ENCODE measurements at regions not wholly inside any gene's neighbourhood (a gene's known extent, or its start where the extent isn't known, plus 50 kb on each side); places are given as distances from the start of the nearest gene placed in this dataset.

- Mint-ChIP-seq H3K27me3 (ENCODE audit: low read depth) (no peaks in the 10 kb centered on the region), H3K36me3 (ENCODE audit: low read depth) (no peaks in the 10 kb centered on the region), H3K9me3 (peaks cover 2% of the 10 kb centered on the region), H3K4me1 (ENCODE audit: low read depth) (no peaks in the 10 kb centered on the region), H3K27ac (no peak overlapping the region), H3K4me3 (no peak overlapping the region)
- DNase-seq = no peak
- CTCF ChIA-PET = no interaction called here
- intact Hi-C loops (cut with micrococcal nuclease) = no loop called here
These were observed 380.7 kb downstream of the INSC start for GRCh38 chr11:15495462-15495861.

GRCh38 chr11:15497366-15497765 lies 382.6 kb downstream of the INSC start:
- DNase-seq = no peak
- H3K27ac Mint-ChIP-seq = no peak overlapping the region
- H3K4me3 Mint-ChIP-seq = no peak overlapping the region
- intact Hi-C loops (cut with micrococcal nuclease) = no loop called here
- no peaks in the 10 kb centered on the region for H3K4me1 Mint-ChIP-seq (ENCODE audit: low read depth)
- no peaks in the 10 kb centered on the region for H3K36me3 Mint-ChIP-seq (ENCODE audit: low read depth)
- H3K9me3 Mint-ChIP-seq = no peaks in the 10 kb centered on the region
- CTCF ChIA-PET = no interaction called here
- H3K27me3 Mint-ChIP-seq (ENCODE audit: low read depth) = no peaks in the 10 kb centered on the region

DNA sequence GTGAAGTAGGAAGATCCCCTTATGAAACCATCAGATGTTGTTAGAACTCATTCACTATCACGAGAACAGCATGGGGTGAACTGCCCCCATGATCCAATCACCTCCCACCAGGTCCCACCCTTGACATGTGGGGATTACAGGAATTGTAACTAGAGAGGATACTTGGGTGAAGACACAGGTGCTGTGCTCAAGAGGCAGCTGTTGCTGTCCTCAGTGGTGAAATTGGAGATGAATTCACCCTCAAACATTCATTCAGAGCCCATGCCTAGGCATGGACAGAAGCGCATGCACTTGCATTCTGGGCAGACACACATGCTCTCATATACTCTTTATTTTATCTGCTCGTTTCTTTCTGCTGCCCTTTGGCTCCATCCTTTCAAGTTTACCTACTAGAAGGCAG lies 385.0 kb downstream of the INSC start:
- Mint-ChIP-seq H3K36me3 (ENCODE audit: low read depth) (no peaks in the 10 kb centered on the region), H3K9me3 (no peaks in the 10 kb centered on the region), H3K4me1 (ENCODE audit: low read depth) (no peaks in the 10 kb centered on the region), H3K27me3 (ENCODE audit: low read depth) (no peaks in the 10 kb centered on the region), H3K4me3 (no peak overlapping the region), H3K27ac (no peak overlapping the region)
- CTCF ChIA-PET = no interaction called here
- intact Hi-C loops (cut with micrococcal nuclease) = no loop called here
- no peak for DNase-seq

DNA sequence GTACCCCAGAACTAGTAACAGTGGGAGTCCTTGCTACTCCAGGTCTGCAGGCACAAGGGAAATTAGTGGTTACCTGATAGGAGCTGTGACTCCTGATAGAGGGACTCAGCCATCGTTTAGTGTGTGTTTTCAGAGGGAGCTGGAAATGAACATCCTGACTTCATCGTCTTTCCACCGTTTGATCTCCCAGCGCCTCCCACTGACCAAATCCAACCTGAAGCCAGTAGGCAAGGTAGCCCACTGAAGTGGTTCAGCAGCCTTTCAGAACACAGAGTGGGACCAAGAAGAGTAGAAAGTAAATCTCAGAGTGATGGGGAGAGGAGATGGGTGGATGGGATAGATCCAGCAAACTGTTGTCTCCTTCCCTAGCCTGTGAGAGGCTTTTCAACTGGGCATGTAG lies 385.9 kb downstream of the INSC start:
- H3K9me3 Mint-ChIP-seq = no peaks in the 10 kb centered on the region
- no peaks in the 10 kb centered on the region for H3K27me3 Mint-ChIP-seq (ENCODE audit: low read depth)
- no peaks in the 10 kb centered on the region for H3K36me3 Mint-ChIP-seq (ENCODE audit: low read depth)
- CTCF ChIA-PET = interaction anchor here (0.6 kb wide), 1 partner anchor 1285 kb away, joined by 3 read pairs; no protein-coding TSS in a partner anchor
- no peak for DNase-seq
- H3K4me1 Mint-ChIP-seq (ENCODE audit: low read depth) = no peaks in the 10 kb centered on the region
- H3K27ac Mint-ChIP-seq = no peak overlapping the region
- H3K4me3 Mint-ChIP-seq = no peak overlapping the region
- intact Hi-C loops (cut with micrococcal nuclease) = no loop called here

DNA sequence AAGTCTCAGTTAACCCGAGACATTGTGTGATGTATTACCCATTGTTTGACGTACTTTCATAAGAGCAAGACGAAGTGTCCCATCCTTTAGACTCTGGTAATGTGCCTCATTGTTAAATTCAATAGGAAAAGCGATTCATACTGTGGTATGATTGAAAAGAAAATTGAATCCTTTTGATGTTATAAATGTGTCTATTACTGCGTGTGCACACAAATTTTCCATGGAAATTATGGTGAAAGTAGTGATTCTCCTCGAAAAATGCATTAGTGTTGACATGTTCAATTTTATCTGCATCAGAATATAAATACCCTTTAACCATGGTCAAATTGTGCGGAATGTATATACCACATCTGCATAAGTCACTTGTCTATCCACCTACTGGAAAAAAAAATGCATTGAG lies 386.8 kb downstream of the INSC start:
- no peaks in the 10 kb centered on the region for H3K36me3 Mint-ChIP-seq (ENCODE audit: low read depth)
- H3K4me3 Mint-ChIP-seq = no peak overlapping the region
- no peaks in the 10 kb centered on the region for H3K4me1 Mint-ChIP-seq (ENCODE audit: low read depth)
- H3K27ac Mint-ChIP-seq = no peak overlapping the region
- DNase-seq = no peak
- CTCF ChIA-PET = no interaction called here
- intact Hi-C loops (cut with micrococcal nuclease) = no loop called here
- no peaks in the 10 kb centered on the region for H3K9me3 Mint-ChIP-seq
- H3K27me3 Mint-ChIP-seq (ENCODE audit: low read depth) = no peaks in the 10 kb centered on the region

- CTCF ChIA-PET = no interaction called here
- intact Hi-C loops (cut with micrococcal nuclease) = no loop called here
These were observed 390.4 kb downstream of the INSC start for GRCh38 chr11:15505155-15505554.

GRCh38 chr11:15507592-15507991 lies 392.9 kb downstream of the INSC start:
- no peak overlapping the region for H3K27ac Mint-ChIP-seq
- CTCF ChIA-PET = no interaction called here
- no peaks in the 10 kb centered on the region for H3K4me1 Mint-ChIP-seq (ENCODE audit: low read depth)
- H3K36me3 Mint-ChIP-seq (ENCODE audit: low read depth) = peaks cover 2% of the 10 kb centered on the region
- H3K9me3 Mint-ChIP-seq = peaks cover 4% of the 10 kb centered on the region
- DNase-seq = no peak
- H3K27me3 Mint-ChIP-seq (ENCODE audit: low read depth) = no peaks in the 10 kb centered on the region
- intact Hi-C loops (cut with micrococcal nuclease) = no loop called here
- H3K4me3 Mint-ChIP-seq = no peak overlapping the region

More at GRCh38 chr11:15505155-15505554, 390.4 kb downstream of the INSC start:
- Mint-ChIP-seq H3K36me3 (ENCODE audit: low read depth) (peaks cover 2% of the 10 kb centered on the region), H3K4me3 (no peak overlapping the region), H3K27ac (no peak overlapping the region), H3K4me1 (ENCODE audit: low read depth) (no peaks in the 10 kb centered on the region), H3K27me3 (ENCODE audit: low read depth) (no peaks in the 10 kb centered on the region), H3K9me3 (peaks cover 4% of the 10 kb centered on the region)
- no peak for DNase-seq

DNA sequence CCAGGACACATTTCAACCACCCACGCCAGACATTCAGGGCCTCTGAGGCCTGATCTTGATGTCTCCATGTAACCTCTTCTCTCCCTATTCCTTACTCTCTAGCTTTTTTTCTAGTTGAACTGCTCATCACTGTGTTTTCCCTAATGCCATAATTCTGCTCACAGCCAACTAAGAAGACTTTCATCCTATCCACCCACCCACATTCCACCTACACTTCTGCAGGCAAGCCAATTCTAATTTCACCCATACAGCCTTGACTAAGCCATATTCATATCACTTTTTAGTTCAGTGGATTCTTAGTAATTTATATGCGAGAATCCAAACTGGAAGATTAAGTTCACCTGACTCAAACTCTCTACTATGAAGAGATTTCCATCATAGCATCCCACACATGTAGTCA lies 394.4 kb downstream of the INSC start:
- Mint-ChIP-seq H3K27me3 (ENCODE audit: low read depth) (no peaks in the 10 kb centered on the region), H3K27ac (no peak overlapping the region), H3K4me3 (no peak overlapping the region), H3K4me1 (ENCODE audit: low read depth) (no peaks in the 10 kb centered on the region), H3K9me3 (peaks cover 4% of the 10 kb centered on the region), H3K36me3 (ENCODE audit: low read depth) (peaks cover 2% of the 10 kb centered on the region)
- CTCF ChIA-PET = no interaction called here
- intact Hi-C loops (cut with micrococcal nuclease) = no loop called here
- DNase-seq = no peak

DNA sequence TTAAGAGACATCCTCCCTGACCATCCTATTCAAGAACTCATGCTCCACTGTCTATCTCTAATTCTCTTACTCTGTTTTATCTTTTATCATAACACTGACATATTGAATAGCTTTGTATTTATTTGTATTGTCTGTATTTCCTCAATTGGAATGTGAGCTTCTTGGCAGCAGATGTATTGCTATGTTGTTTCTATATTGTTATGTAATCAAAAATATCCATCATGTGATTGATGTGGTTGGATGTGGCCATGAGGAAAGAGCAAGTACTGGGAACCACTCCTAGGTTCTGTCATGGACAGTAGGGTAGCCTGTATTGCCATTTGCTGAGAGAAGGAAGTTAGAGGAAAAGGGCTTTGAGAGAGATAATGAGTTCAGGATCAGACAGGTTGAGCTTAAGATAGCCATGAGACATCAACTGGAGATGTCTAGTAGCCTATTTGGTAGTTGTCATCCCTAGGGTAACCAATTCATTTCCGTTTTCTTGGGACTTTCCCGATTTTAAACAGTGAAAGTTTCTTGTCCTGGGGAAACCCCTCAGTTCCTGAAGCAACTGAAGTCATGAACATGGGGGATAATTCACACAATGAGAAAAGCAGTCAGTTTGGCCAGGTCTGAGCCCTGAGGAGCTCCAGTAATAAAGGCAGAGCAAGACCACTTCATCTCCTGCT lies 404.5 kb downstream of the INSC start:
- no peak for DNase-seq
- Mint-ChIP-seq H3K27ac (no peak overlapping the region), H3K4me1 (ENCODE audit: low read depth) (no peaks in the 10 kb centered on the region), H3K9me3 (peaks cover 7% of the 10 kb centered on the region), H3K27me3 (ENCODE audit: low read depth) (no peaks in the 10 kb centered on the region), H3K36me3 (ENCODE audit: low read depth) (no peaks in the 10 kb centered on the region), H3K4me3 (no peak overlapping the region)
- intact Hi-C loops (cut with micrococcal nuclease) = no loop called here
- CTCF ChIA-PET = no interaction called here

GRCh38 chr11:15519911-15520310 lies 405.2 kb downstream of the INSC start:
- no peaks in the 10 kb centered on the region for H3K36me3 Mint-ChIP-seq (ENCODE audit: low read depth)
- no peaks in the 10 kb centered on the region for H3K4me1 Mint-ChIP-seq (ENCODE audit: low read depth)
- H3K27ac Mint-ChIP-seq = no peak overlapping the region
- intact Hi-C loops (cut with micrococcal nuclease) = no loop called here
- CTCF ChIA-PET = no interaction called here
- no peaks in the 10 kb centered on the region for H3K27me3 Mint-ChIP-seq (ENCODE audit: low read depth)
- no peak overlapping the region for H3K4me3 Mint-ChIP-seq
- H3K9me3 Mint-ChIP-seq = peaks cover 6% of the 10 kb centered on the region
- no peak for DNase-seq

GRCh38 chr11:15523543-15523942 lies 408.8 kb downstream of the INSC start:
- H3K9me3 Mint-ChIP-seq = peaks cover 13% of the 10 kb centered on the region
- no peak overlapping the region for H3K27ac Mint-ChIP-seq
- no peak overlapping the region for H3K4me3 Mint-ChIP-seq
- no peaks in the 10 kb centered on the region for H3K27me3 Mint-ChIP-seq (ENCODE audit: low read depth)
- CTCF ChIA-PET = no interaction called here
- H3K4me1 Mint-ChIP-seq (ENCODE audit: low read depth) = no peaks in the 10 kb centered on the region
- no peaks in the 10 kb centered on the region for H3K36me3 Mint-ChIP-seq (ENCODE audit: low read depth)
- intact Hi-C loops (cut with micrococcal nuclease) = no loop called here
- no peak for DNase-seq

DNA sequence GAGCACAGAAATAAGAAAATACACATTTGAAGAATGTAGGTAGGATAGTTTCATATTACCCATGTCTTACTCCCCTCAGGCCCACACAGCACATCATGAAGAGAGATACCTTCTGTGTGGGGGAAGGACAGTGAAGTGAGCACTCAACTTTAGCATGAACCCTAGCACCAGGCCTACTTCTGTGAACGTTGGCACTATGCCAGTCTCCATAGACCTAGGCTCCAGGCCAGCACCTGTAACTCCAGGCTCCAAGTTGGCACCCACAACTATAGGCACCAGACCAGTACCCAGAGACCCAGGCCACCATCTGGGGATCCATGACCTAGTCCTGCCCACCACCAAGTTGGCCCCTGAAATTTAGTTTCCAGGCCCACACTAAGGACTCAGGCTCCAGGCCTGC lies 410.9 kb downstream of the INSC start:
- Mint-ChIP-seq H3K27ac (no peak overlapping the region), H3K36me3 (ENCODE audit: low read depth) (no peaks in the 10 kb centered on the region), H3K9me3 (peaks cover 13% of the 10 kb centered on the region), H3K27me3 (ENCODE audit: low read depth) (no peaks in the 10 kb centered on the region), H3K4me1 (ENCODE audit: low read depth) (no peaks in the 10 kb centered on the region), H3K4me3 (no peak overlapping the region)
- intact Hi-C loops (cut with micrococcal nuclease) = no loop called here
- no peak for DNase-seq
- CTCF ChIA-PET = interaction anchor here (0.6 kb wide), 1 partner anchor 125 kb away, joined by 3 read pairs; no protein-coding TSS in a partner anchor

DNA sequence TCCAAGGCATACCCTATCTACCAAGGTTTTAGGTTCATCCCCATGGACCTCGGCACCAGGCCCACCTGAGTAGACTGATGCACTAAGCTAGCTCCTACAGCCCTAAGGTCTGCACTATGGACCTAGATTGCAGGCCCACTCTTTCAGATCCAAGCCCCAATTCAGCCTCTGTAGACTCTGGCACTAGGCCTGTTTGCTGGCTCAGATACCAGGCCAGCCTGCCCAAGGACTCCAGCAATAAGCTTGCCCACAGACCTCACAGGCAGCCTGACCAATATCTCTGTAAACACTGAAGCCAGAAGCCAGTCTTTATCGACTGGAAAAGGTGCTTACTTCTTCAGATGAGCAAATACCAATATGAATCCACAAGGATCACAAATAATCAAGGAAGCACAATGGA lies 411.3 kb downstream of the INSC start:
- Mint-ChIP-seq H3K4me1 (ENCODE audit: low read depth) (no peaks in the 10 kb centered on the region), H3K27ac (no peak overlapping the region), H3K36me3 (ENCODE audit: low read depth) (no peaks in the 10 kb centered on the region), H3K27me3 (ENCODE audit: low read depth) (no peaks in the 10 kb centered on the region), H3K4me3 (no peak overlapping the region), H3K9me3 (peaks cover 13% of the 10 kb centered on the region)
- no peak for DNase-seq
- intact Hi-C loops (cut with micrococcal nuclease) = no loop called here
- CTCF ChIA-PET = no interaction called here
